ENCODE measurements at regions not wholly inside any gene's neighbourhood (a gene's known extent, or its start where the extent isn't known, plus 50 kb on each side); places are given as distances from the start of the nearest gene placed in this dataset.

- Mint-ChIP-seq H3K36me3 (no peaks in the 10 kb centered on the region), H3K9me3 (no peaks in the 10 kb centered on the region), H3K27me3 (peaks cover 26% of the 10 kb centered on the region), H3K27ac (no peak overlapping the region), H3K4me1 (peaks cover 14% of the 10 kb centered on the region), H3K4me3 (no peak overlapping the region)
- ATAC-seq (ENCODE audit: low read depth) (no peak), DNase-seq (no peak)
- POLR2A ChIA-PET: no interaction called here
Measured at GRCh38 chr12:111174251-111174960, 194.5 kb downstream of the PHETA1 start.

GRCh38 chr12:111173836-111174235, 195.1 kb downstream of the PHETA1 start:
- H3K36me3 Mint-ChIP-seq: no peaks in the 10 kb centered on the region
- no peak overlapping the region for H3K4me3 Mint-ChIP-seq
- peaks cover 22% of the 10 kb centered on the region for H3K27me3 Mint-ChIP-seq
- H3K9me3 Mint-ChIP-seq: no peaks in the 10 kb centered on the region
- H3K4me1 Mint-ChIP-seq: peaks cover 14% of the 10 kb centered on the region
- no peak for DNase-seq
- H3K27ac Mint-ChIP-seq: no peak overlapping the region
- no peak for ATAC-seq (ENCODE audit: low read depth)
- POLR2A ChIA-PET: no interaction called here

- ATAC-seq (ENCODE audit: low read depth) (no peak), DNase-seq (no peak)
- H3K9me3 Mint-ChIP-seq: no peaks in the 10 kb centered on the region
- peaks cover 22% of the 10 kb centered on the region for H3K27me3 Mint-ChIP-seq
- H3K4me1 Mint-ChIP-seq: peaks cover 15% of the 10 kb centered on the region
- no peak overlapping the region for H3K27ac Mint-ChIP-seq
- no peak overlapping the region for H3K4me3 Mint-ChIP-seq
- POLR2A ChIA-PET: no interaction called here
- no peaks in the 10 kb centered on the region for H3K36me3 Mint-ChIP-seq
Measured at GRCh38 chr12:111173391-111173790, 195.5 kb downstream of the PHETA1 start.

GRCh38 chr12:111172786-111173185, 196.1 kb downstream of the PHETA1 start:
- no peak overlapping the region for H3K27ac Mint-ChIP-seq
- POLR2A ChIA-PET: no interaction called here
- DNase-seq: no peak
- peaks cover 20% of the 10 kb centered on the region for H3K27me3 Mint-ChIP-seq
- no peak for ATAC-seq (ENCODE audit: low read depth)
- H3K9me3 Mint-ChIP-seq: no peaks in the 10 kb centered on the region
- H3K36me3 Mint-ChIP-seq: no peaks in the 10 kb centered on the region
- H3K4me1 Mint-ChIP-seq: peaks cover 20% of the 10 kb centered on the region
- H3K4me3 Mint-ChIP-seq: no peak overlapping the region

GRCh38 chr12:111171832-111172231, 197.1 kb downstream of the PHETA1 start:
- H3K4me1 Mint-ChIP-seq: peaks cover 22% of the 10 kb centered on the region
- no peaks in the 10 kb centered on the region for H3K36me3 Mint-ChIP-seq
- ATAC-seq (ENCODE audit: low read depth) (no peak), DNase-seq (no peak)
- peaks cover 18% of the 10 kb centered on the region for H3K27me3 Mint-ChIP-seq
- POLR2A ChIA-PET: no interaction called here
- H3K9me3 Mint-ChIP-seq: no peaks in the 10 kb centered on the region
- no peak overlapping the region for H3K4me3 Mint-ChIP-seq
- no peak overlapping the region for H3K27ac Mint-ChIP-seq

- Mint-ChIP-seq H3K27me3 (peaks cover 17% of the 10 kb centered on the region), H3K27ac (no peak overlapping the region), H3K4me1 (peaks cover 22% of the 10 kb centered on the region), H3K36me3 (no peaks in the 10 kb centered on the region), H3K9me3 (no peaks in the 10 kb centered on the region), H3K4me3 (no peak overlapping the region)
- no peak for DNase-seq
- ATAC-seq (ENCODE audit: low read depth): no peak
- POLR2A ChIA-PET: no interaction called here
Measured at GRCh38 chr12:111171345-111171744, 197.6 kb downstream of the PHETA1 start.

GRCh38 chr12:111170543-111170942, 198.4 kb downstream of the PHETA1 start:
- ATAC-seq (ENCODE audit: low read depth): no peak
- DNase-seq: no peak
- peaks cover 17% of the 10 kb centered on the region for H3K27me3 Mint-ChIP-seq
- no peak overlapping the region for H3K27ac Mint-ChIP-seq
- POLR2A ChIA-PET: no interaction called here
- H3K4me3 Mint-ChIP-seq: no peak overlapping the region
- no peaks in the 10 kb centered on the region for H3K36me3 Mint-ChIP-seq
- peaks cover 20% of the 10 kb centered on the region for H3K4me1 Mint-ChIP-seq
- no peaks in the 10 kb centered on the region for H3K9me3 Mint-ChIP-seq

GRCh38 chr12:111169456-111169855, 199.4 kb downstream of the PHETA1 start:
- no peaks in the 10 kb centered on the region for H3K36me3 Mint-ChIP-seq
- peaks cover 10% of the 10 kb centered on the region for H3K27me3 Mint-ChIP-seq
- no peak overlapping the region for H3K27ac Mint-ChIP-seq
- no peaks in the 10 kb centered on the region for H3K9me3 Mint-ChIP-seq
- POLR2A ChIA-PET: no interaction called here
- no peak overlapping the region for H3K4me3 Mint-ChIP-seq
- H3K4me1 Mint-ChIP-seq: peaks cover 14% of the 10 kb centered on the region
- DNase-seq (no peak), ATAC-seq (ENCODE audit: low read depth) (no peak)

- peaks cover 9% of the 10 kb centered on the region for H3K27me3 Mint-ChIP-seq
- H3K4me3 Mint-ChIP-seq: no peak overlapping the region
- no peaks in the 10 kb centered on the region for H3K36me3 Mint-ChIP-seq
- no peak overlapping the region for H3K27ac Mint-ChIP-seq
- H3K4me1 Mint-ChIP-seq: peaks cover 14% of the 10 kb centered on the region
- ATAC-seq (ENCODE audit: low read depth) (no peak), DNase-seq (no peak)
- POLR2A ChIA-PET: no interaction called here
- H3K9me3 Mint-ChIP-seq: no peaks in the 10 kb centered on the region
Measured at GRCh38 chr12:111169032-111169431, 199.9 kb downstream of the PHETA1 start.

GRCh38 chr12:111168009-111168900, 200.6 kb downstream of the PHETA1 start:
- Mint-ChIP-seq H3K36me3 (no peaks in the 10 kb centered on the region), H3K27me3 (peaks cover 5% of the 10 kb centered on the region), H3K9me3 (no peaks in the 10 kb centered on the region), H3K4me1 (peaks cover 10% of the 10 kb centered on the region), H3K4me3 (peak overlapping the region; percentile 19), H3K27ac (no peak overlapping the region)
- POLR2A ChIA-PET: no interaction called here
- DNase-seq (peak; percentile 36), ATAC-seq (ENCODE audit: low read depth) (peak; percentile 89)

- DNase-seq (no peak), ATAC-seq (ENCODE audit: low read depth) (no peak)
- Mint-ChIP-seq H3K4me1 (peaks cover 10% of the 10 kb centered on the region), H3K27me3 (peaks cover 5% of the 10 kb centered on the region), H3K9me3 (no peaks in the 10 kb centered on the region), H3K27ac (no peak overlapping the region), H3K36me3 (no peaks in the 10 kb centered on the region), H3K4me3 (no peak overlapping the region)
- POLR2A ChIA-PET: interaction anchor here (0.6 kb wide), 1 partner anchor 225 kb away, joined by 3 read pairs; no protein-coding TSS in a partner anchor
Measured at GRCh38 chr12:111166779-111167540, 201.9 kb downstream of the PHETA1 start.

- H3K4me3 Mint-ChIP-seq: no peak overlapping the region
- H3K27ac Mint-ChIP-seq: no peak overlapping the region
- H3K9me3 Mint-ChIP-seq: no peaks in the 10 kb centered on the region
- H3K36me3 Mint-ChIP-seq: no peaks in the 10 kb centered on the region
- DNase-seq: no peak
- peaks cover 10% of the 10 kb centered on the region for H3K4me1 Mint-ChIP-seq
- peaks cover 6% of the 10 kb centered on the region for H3K27me3 Mint-ChIP-seq
- no peak for ATAC-seq (ENCODE audit: low read depth)
- POLR2A ChIA-PET: no interaction called here
Measured at GRCh38 chr12:111164833-111165525, 203.9 kb downstream of the PHETA1 start.

GRCh38 chr12:111163422-111163821, 205.5 kb downstream of the PHETA1 start:
- POLR2A ChIA-PET: no interaction called here
- peaks cover 8% of the 10 kb centered on the region for H3K4me1 Mint-ChIP-seq
- H3K27me3 Mint-ChIP-seq: peaks cover 6% of the 10 kb centered on the region
- H3K36me3 Mint-ChIP-seq: no peaks in the 10 kb centered on the region
- H3K27ac Mint-ChIP-seq: no peak overlapping the region
- H3K4me3 Mint-ChIP-seq: no peak overlapping the region
- no peak for ATAC-seq (ENCODE audit: low read depth)
- no peak for DNase-seq
- H3K9me3 Mint-ChIP-seq: no peaks in the 10 kb centered on the region

Data from activated naive CD8-positive, alpha-beta T cell treated with anti-CD3 and anti-CD28 coated beads, Interleukin-2, amount 10 ng/mL, durations not matched to agents 7 days and 5 days (primary cell).